Mammary epithelial cell (primary cell): ENCODE measurements at regions not wholly inside any gene's neighbourhood (a gene's known extent, or its start where the extent isn't known, plus 50 kb on each side); places are given as distances from the start of the nearest gene placed in this dataset.

Source experiments
- CTCF ChIP-seq, 2 donors: IDR thresholded peaks in 1 of 2; conservative IDR thresholded peaks in 1 of 2; 2 replicates each; pipeline ENCODE4 v1.5.1; 2011 to 2012; ENCODE audit warnings: inconsistent platforms in 2 of 2, low read length in 2 of 2, mild to moderate bottlenecking in 2 of 2, control low read depth in 1 of 2, low read depth in 1 of 2; ENCODE audit not compliant: insufficient read depth in 1 of 2; ENCODE audit errors: extremely low read depth in 1 of 2
- EZH2 ChIP-seq: IDR thresholded peaks from 2 replicates; pipeline ENCODE4 v1.6.1; 2012; ENCODE audit warnings: low read length, inconsistent platforms, borderline replicate concordance

DNA sequence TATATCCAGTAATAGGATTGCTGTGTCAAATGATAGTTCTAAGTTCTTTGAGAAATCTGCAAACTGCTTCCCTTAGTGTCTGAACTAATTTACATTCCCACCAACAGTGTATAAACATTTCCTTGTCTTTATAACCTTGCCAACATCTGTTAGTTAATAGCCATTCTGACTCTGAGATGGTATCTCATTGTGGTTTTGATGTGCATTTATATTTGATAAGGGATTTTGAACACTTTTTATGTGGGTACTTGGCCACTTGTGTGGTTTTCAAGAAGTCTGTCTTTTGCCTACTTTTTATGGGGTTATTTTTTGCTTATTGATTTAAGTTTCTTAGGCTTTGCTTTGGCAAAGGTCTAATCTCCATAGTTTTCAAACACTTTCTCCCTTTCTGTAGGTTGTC lies 189.9 kb upstream of the CXCL13 start:
- no peak for TF ChIP-seq EZH2
- no peak for TF ChIP-seq CTCF (conservative IDR thresholded peaks at IDR 0.05 in 1 of 2, IDR thresholded peaks at IDR 0.05 in 1 of 2; ENCODE audit: extremely low read depth in 1 of 2, insufficient read depth in 1 of 2, low read depth in 1 of 2, low read length in 2 of 2)
